K562 (cell line): ENCODE measurements at regions not wholly inside any gene's neighbourhood (a gene's known extent, or its start where the extent isn't known, plus 50 kb on each side); places are given as distances from the start of the nearest gene placed in this dataset.
A peak's percentile ranks its signal among the peaks of the same experiment; 100 is the strongest.

Experiments
- BRCA1 ChIP-seq, 2 experiments: fragments of 450-650 bp in 1 of 2; sonication (generic) in 1 of 2; formaldehyde crosslinking in 1 of 2; IDR thresholded peaks; 2 replicates each; pipeline versions ENCODE4 v1.5.0 to v1.6.1; 2017 to 2020; ENCODE audit warnings: mild to moderate bottlenecking in 1 of 2, missing genetic modification reagents in 1 of 2
- C11orf30 ChIP-seq: fragments of 450-650 bp; IDR thresholded peaks from 2 replicates; pipeline ENCODE4 v1.6.1; 2016; ENCODE audit warnings: low read depth, mild to moderate bottlenecking
- CEBPG ChIP-seq, 3 experiments: fragments of 200-800 bp in 1 of 3; sonication (Bioruptor generic) in 1 of 3; sonication (generic) in 1 of 3; formaldehyde crosslinking in 1 of 3; IDR thresholded peaks in 2 of 3; conservative IDR thresholded peaks in 1 of 3; 2 replicates each; pipeline versions ENCODE4 v1.6.1 to v1.8.0; 2016 to 2022; ENCODE audit warnings: missing compliant biosample characterization in 2 of 3, missing genetic modification characterization in 2 of 3, mild to moderate bottlenecking in 1 of 3, missing genetic modification reagents in 1 of 3
- CREM ChIP-seq: IDR thresholded peaks from 2 replicates; pipeline ENCODE4 v1.6.1; 2014; ENCODE audit warnings: antibody characterized with exemption, low read depth
- EP400 ChIP-seq: fragments of 450-650 bp; IDR thresholded peaks from 2 replicates; pipeline ENCODE4 v1.6.1; 2017; ENCODE audit warnings: antibody characterized with exemption, mild to moderate bottlenecking, moderate library complexity
- ESRRA ChIP-seq: fragments of 450-650 bp; IDR thresholded peaks from 2 replicates; pipeline ENCODE4 v1.6.1; 2014; ENCODE audit warnings: low read depth, mild to moderate bottlenecking, moderate library complexity, borderline replicate concordance
- NR4A1 ChIP-seq, 2 experiments: fragments of 250-450 bp in 1 of 2; fragments of 450-650 bp in 1 of 2; sonication (Bioruptor Pico) in 1 of 2; IDR thresholded peaks; 2 replicates each; pipeline versions ENCODE4 v1.4.0 to v1.6.1; 2016 to 2020; ENCODE audit warnings: mild to moderate bottlenecking in 2 of 2, missing compliant biosample characterization in 1 of 2, missing genetic modification characterization in 1 of 2, moderate library complexity in 1 of 2
- POLR2AphosphoS2 ChIP-seq: IDR thresholded peaks from 2 replicates; pipeline ENCODE4 v1.6.1; 2012; ENCODE audit warnings: low read length, improper control_type of control experiment
- POLR3A ChIP-seq: IDR thresholded peaks from 2 replicates; pipeline ENCODE4 v1.6.1; 2011; ENCODE audit warnings: borderline replicate concordance, mild to moderate bottlenecking, moderate library complexity; ENCODE audit not compliant: insufficient read length, insufficient read depth; ENCODE audit errors: extremely low read depth
- RBFOX2 ChIP-seq: fragments of 200-400 bp; formaldehyde crosslinking; IDR thresholded peaks from 2 replicates; pipeline ENCODE4 v1.6.1; 2017; ENCODE audit warnings: low read depth, mild to moderate bottlenecking, low read length, moderate library complexity
- RFX1 ChIP-seq: fragments of 450-650 bp; IDR thresholded peaks from 2 replicates; pipeline ENCODE4 v1.6.1; 2016; ENCODE audit warnings: mild to moderate bottlenecking, moderate library complexity
- ZNF445 ChIP-seq: fragments of 250-450 bp; sonication (Bioruptor Pico); IDR thresholded peaks from 2 replicates; pipeline ENCODE4 v1.4.0; 2020; ENCODE audit warnings: low read depth, mild to moderate bottlenecking, moderate library complexity
- TF ChIP-seq, protein P1 (sequence below): fragments of 200-800 bp; sonication (Bioruptor generic); IDR thresholded peaks from 2 replicates; pipeline ENCODE4 v1.6.1; 2016; ENCODE audit warnings: missing genetic modification characterization, missing compliant biosample characterization
- TF ChIP-seq, protein P2 (sequence below): sonication (generic); formaldehyde crosslinking; IDR thresholded peaks from 2 replicates; pipeline ENCODE4 v1.8.0; 2023; ENCODE audit warnings: missing genetic modification reagents, mild to moderate bottlenecking, borderline replicate concordance

DNA sequence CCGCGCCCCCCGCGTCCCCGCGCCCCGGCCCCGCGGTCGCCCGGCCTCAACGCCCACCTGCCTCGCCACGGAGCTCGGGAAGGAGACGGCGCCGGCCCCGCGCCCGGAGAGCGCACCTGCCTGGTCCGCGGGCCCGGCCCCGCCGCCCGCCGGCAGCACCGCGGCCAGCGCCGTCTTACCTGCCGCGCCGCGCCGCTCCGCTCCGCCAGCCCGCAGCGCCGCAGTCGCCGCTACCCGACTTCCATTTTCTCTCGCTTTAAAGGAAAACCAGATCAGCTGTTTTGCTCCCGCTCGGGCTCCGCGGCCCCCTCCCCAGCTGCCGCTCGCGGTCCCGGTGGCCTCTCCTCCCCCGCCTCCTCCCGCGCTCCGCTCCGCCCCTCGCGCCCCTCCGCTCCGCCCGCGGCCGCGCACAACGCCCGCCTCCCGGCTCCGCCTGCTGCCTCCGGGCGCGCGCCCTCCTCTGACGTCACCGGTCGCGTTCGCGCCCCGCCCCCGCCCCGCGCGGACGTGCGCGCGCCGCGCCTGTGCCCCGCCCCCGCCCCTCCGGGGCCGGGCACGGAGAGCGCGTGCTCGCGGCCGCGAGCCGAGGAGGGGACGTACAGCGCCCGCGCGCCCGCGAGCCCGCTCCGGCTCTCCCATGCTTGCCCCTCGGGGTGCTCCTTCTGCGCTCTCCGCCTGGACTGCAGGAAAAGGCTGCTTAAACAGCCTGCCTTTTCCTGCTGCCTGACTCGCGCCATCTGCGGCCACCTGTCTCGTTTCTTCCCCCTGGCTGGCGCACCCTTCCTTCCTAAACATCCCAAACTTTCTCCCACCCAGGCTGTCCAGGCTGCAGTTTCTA is 159.8 kb upstream of the CHRNA7 start, which contains the start of gene OTUD7A (continued):
- TF ChIP-seq POLR2AphosphoS2 (no peak), BRCA1 (IDR thresholded peaks at IDR 0.05) (no peak), BRCA1 (CRISPR knock-in tag; IDR thresholded peaks at IDR 0.05) (no peak), RBFOX2 (peak; percentile 52), ZNF445 (no peak), EP400 (no peak), CEBPG (CRISPR knock-in tag; IDR thresholded peaks at IDR 0.05) (no peak), CEBPG (tag; conservative IDR thresholded peaks at IDR 0.05 in 1 of 2, IDR thresholded peaks at IDR 0.05 in 1 of 2) (no peak), POLR3A (no peak), NR4A1 (CRISPR knock-in tag; IDR thresholded peaks at IDR 0.05) (no peak), NR4A1 (tag; IDR thresholded peaks at IDR 0.05) (no peak), ESRRA (no peak), C11orf30 (no peak), CREM (peak; percentile 84), RFX1 (no peak)
- TF ChIP-seq, protein P1, sequence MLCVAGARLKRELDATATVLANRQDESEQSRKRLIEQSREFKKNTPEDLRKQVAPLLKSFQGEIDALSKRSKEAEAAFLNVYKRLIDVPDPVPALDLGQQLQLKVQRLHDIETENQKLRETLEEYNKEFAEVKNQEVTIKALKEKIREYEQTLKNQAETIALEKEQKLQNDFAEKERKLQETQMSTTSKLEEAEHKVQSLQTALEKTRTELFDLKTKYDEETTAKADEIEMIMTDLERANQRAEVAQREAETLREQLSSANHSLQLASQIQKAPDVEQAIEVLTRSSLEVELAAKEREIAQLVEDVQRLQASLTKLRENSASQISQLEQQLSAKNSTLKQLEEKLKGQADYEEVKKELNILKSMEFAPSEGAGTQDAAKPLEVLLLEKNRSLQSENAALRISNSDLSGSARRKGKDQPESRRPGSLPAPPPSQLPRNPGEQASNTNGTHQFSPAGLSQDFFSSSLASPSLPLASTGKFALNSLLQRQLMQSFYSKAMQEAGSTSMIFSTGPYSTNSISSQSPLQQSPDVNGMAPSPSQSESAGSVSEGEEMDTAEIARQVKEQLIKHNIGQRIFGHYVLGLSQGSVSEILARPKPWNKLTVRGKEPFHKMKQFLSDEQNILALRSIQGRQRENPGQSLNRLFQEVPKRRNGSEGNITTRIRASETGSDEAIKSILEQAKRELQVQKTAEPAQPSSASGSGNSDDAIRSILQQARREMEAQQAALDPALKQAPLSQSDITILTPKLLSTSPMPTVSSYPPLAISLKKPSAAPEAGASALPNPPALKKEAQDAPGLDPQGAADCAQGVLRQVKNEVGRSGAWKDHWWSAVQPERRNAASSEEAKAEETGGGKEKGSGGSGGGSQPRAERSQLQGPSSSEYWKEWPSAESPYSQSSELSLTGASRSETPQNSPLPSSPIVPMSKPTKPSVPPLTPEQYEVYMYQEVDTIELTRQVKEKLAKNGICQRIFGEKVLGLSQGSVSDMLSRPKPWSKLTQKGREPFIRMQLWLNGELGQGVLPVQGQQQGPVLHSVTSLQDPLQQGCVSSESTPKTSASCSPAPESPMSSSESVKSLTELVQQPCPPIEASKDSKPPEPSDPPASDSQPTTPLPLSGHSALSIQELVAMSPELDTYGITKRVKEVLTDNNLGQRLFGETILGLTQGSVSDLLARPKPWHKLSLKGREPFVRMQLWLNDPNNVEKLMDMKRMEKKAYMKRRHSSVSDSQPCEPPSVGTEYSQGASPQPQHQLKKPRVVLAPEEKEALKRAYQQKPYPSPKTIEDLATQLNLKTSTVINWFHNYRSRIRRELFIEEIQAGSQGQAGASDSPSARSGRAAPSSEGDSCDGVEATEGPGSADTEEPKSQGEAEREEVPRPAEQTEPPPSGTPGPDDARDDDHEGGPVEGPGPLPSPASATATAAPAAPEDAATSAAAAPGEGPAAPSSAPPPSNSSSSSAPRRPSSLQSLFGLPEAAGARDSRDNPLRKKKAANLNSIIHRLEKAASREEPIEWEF (CRISPR knock-in tag) = no peak
- TF ChIP-seq, protein P2, sequence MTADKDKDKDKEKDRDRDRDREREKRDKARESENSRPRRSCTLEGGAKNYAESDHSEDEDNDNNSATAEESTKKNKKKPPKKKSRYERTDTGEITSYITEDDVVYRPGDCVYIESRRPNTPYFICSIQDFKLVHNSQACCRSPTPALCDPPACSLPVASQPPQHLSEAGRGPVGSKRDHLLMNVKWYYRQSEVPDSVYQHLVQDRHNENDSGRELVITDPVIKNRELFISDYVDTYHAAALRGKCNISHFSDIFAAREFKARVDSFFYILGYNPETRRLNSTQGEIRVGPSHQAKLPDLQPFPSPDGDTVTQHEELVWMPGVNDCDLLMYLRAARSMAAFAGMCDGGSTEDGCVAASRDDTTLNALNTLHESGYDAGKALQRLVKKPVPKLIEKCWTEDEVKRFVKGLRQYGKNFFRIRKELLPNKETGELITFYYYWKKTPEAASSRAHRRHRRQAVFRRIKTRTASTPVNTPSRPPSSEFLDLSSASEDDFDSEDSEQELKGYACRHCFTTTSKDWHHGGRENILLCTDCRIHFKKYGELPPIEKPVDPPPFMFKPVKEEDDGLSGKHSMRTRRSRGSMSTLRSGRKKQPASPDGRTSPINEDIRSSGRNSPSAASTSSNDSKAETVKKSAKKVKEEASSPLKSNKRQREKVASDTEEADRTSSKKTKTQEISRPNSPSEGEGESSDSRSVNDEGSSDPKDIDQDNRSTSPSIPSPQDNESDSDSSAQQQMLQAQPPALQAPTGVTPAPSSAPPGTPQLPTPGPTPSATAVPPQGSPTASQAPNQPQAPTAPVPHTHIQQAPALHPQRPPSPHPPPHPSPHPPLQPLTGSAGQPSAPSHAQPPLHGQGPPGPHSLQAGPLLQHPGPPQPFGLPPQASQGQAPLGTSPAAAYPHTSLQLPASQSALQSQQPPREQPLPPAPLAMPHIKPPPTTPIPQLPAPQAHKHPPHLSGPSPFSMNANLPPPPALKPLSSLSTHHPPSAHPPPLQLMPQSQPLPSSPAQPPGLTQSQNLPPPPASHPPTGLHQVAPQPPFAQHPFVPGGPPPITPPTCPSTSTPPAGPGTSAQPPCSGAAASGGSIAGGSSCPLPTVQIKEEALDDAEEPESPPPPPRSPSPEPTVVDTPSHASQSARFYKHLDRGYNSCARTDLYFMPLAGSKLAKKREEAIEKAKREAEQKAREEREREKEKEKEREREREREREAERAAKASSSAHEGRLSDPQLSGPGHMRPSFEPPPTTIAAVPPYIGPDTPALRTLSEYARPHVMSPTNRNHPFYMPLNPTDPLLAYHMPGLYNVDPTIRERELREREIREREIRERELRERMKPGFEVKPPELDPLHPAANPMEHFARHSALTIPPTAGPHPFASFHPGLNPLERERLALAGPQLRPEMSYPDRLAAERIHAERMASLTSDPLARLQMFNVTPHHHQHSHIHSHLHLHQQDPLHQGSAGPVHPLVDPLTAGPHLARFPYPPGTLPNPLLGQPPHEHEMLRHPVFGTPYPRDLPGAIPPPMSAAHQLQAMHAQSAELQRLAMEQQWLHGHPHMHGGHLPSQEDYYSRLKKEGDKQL (CRISPR knock-in tag) = no peak
